ENCODE measurements at regions not wholly inside any gene's neighbourhood (a gene's known extent, or its start where the extent isn't known, plus 50 kb on each side); places are given as distances from the start of the nearest gene placed in this dataset.

DNA sequence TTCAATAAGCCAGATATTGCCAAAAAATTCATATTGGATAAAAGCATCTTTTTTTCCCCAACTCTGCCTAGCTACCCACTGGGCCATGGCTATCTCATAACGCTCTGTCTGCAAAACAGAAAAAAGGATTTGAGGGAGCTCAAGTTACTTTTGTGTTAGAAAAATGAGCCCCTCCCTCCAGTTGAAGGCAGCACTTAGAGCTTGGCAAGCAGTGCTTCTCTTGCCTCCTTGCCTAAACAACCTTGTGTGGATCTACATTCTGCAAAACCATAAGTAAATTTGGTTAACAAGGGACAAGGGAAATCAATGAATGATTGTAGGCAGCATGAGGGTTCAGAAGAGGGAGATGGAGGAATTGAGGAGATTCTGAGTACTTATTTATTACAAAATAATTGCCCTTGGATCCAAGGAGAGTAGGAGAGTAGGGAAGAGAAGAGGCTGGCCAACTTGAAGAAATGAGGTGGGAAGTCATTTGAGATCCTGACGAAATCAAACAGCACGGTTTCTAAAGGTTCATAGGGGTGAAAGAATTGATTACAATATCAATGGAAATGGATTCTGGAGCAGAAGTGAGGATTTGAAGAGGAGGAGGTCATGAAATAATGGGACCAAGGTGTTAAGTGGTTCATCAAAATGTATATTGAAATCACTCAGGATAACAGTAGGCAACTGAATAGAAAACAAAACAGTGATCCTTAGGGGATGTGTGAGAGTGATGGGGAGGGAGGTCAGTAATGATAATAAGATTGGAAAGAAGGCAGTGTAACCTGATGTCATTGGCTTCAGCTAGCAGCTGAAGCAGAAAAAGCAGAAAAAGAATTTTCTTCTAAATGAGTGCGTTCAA, 434.8 kb upstream of the IGFBP7 start:
- H4K8ac ChIP-seq (ENCODE audit: low read depth, low read length), result no peak overlapping the region
- no peak overlapping the region for H2BK12ac ChIP-seq (ENCODE audit: low read length)
- no peak overlapping the region for H3K27ac ChIP-seq (ENCODE audit: low read depth, low read length)
- no peak overlapping the region for H3K9ac ChIP-seq (ENCODE audit: low read length)
- H3K4me3 ChIP-seq (ENCODE audit: low read depth, low read length), result no peak overlapping the region
- no CpG with 5 or more reads among the region's 4 CpGs for WGBS (ENCODE audit: extremely low coverage, insufficient coverage, insufficient read length)
- no peak overlapping the region for H2BK5ac ChIP-seq (ENCODE audit: low read depth, low read length, poor library complexity)
- H3K79me1 ChIP-seq (ENCODE audit: low read length), result no peaks in the 10 kb centered on the region
- no peak overlapping the region for H3K4me2 ChIP-seq (ENCODE audit: low read length)
- H3K4me1 ChIP-seq (ENCODE audit: control insufficient read depth in 1 of 2, insufficient read depth in 2 of 2, low read length in 2 of 2), result no peaks in the 10 kb centered on the region
- no peak overlapping the region for H3K4ac ChIP-seq (ENCODE audit: low read depth, low read length)
- no peak overlapping the region for H4K12ac ChIP-seq (ENCODE audit: low read depth, low read length)
- H3K36me3 ChIP-seq (ENCODE audit: control insufficient read depth in 1 of 2, insufficient read depth in 2 of 2, low read length in 2 of 2), result no peaks in the 10 kb centered on the region
- H2AK5ac ChIP-seq (ENCODE audit: low read length), result no peak overlapping the region
- H3K18ac ChIP-seq (ENCODE audit: low read length), result no peak overlapping the region
- no peak overlapping the region for H4K91ac ChIP-seq (ENCODE audit: low read depth, low read length)
- H3K27me3 ChIP-seq (ENCODE audit: insufficient read depth, low read length), result no peaks in the 10 kb centered on the region
- no peak overlapping the region for H3K23ac ChIP-seq (ENCODE audit: low read length)
- no peak for DNase-seq
- H2AFZ ChIP-seq (ENCODE audit: insufficient read depth, low read length, poor library complexity), result no peak overlapping the region
- no peak overlapping the region for H3K14ac ChIP-seq (ENCODE audit: low read length)
- no peak overlapping the region for H2BK120ac ChIP-seq (ENCODE audit: insufficient read depth, low read length, poor library complexity)
- no peaks in the 10 kb centered on the region for H3K9me3 ChIP-seq (ENCODE audit: insufficient read depth, low read depth, low read length)
- no peaks in the 10 kb centered on the region for H3K79me2 ChIP-seq (ENCODE audit: control insufficient read depth, insufficient read depth, low read length, poor library complexity)

DNA sequence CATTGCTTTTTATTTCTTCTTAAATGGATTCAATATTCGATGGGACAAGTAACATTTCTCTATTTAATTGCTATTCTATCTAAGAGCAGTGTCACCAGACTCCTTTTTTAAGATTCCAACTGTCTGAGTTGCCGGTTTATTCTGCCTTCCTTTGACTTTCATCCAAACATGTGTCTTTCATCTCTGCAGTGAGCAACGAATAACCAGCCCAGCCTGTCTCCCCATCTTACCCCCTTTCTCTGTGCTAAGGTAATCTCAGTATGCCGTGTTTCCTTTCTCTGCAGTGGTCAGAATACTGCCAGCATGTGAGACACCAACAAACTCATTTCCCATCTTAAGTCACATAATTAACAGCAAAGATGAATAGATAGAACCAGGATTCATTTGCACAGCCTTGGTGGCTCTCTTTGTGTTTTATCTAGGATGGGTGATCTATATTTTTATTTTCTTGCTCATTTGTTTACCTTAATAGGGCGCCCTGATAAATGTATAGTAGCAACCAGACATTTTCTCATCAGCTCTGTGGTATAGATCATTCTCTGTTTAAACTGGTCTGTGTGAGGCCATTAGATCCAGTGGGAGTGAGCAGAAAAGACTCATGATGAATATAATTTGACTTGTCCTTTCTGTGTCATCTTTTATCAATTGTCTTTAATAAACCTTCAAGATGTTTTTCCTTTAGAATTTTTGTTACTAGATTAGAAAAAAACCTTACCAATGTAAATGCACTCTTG, 394.8 kb upstream of the IGFBP7 start:
- Histone ChIP-seq H3K27me3 (ENCODE audit: insufficient read depth, low read length) (no peaks in the 10 kb centered on the region), H3K9ac (ENCODE audit: low read length) (peak overlapping the region; percentile 48), H3K23ac (ENCODE audit: low read length) (no peak overlapping the region), H3K4me2 (ENCODE audit: low read length) (no peak overlapping the region), H4K12ac (ENCODE audit: low read depth, low read length) (no peak overlapping the region), H2AK5ac (ENCODE audit: low read length) (no peak overlapping the region), H2BK5ac (ENCODE audit: low read depth, low read length, poor library complexity) (no peak overlapping the region), H3K18ac (ENCODE audit: low read length) (no peak overlapping the region), H3K27ac (ENCODE audit: low read depth, low read length) (no peak overlapping the region), H2AFZ (ENCODE audit: insufficient read depth, low read length, poor library complexity) (no peak overlapping the region), H3K9me3 (ENCODE audit: insufficient read depth, low read depth, low read length) (no peaks in the 10 kb centered on the region), H4K8ac (ENCODE audit: low read depth, low read length) (no peak overlapping the region), H3K36me3 (ENCODE audit: control insufficient read depth in 1 of 2, insufficient read depth in 2 of 2, low read length in 2 of 2) (no peaks in the 10 kb centered on the region), H2BK120ac (ENCODE audit: insufficient read depth, low read length, poor library complexity) (no peak overlapping the region), H3K79me2 (ENCODE audit: control insufficient read depth, insufficient read depth, low read length, poor library complexity) (no peaks in the 10 kb centered on the region), H3K4me1 (ENCODE audit: control insufficient read depth in 1 of 2, insufficient read depth in 2 of 2, low read length in 2 of 2) (no peaks in the 10 kb centered on the region), H2BK12ac (ENCODE audit: low read length) (no peak overlapping the region), H3K14ac (ENCODE audit: low read length) (no peak overlapping the region), H3K4me3 (ENCODE audit: low read depth, low read length) (no peak overlapping the region), H4K91ac (ENCODE audit: low read depth, low read length) (no peak overlapping the region), H3K79me1 (ENCODE audit: low read length) (no peaks in the 10 kb centered on the region), H3K4ac (ENCODE audit: low read depth, low read length) (no peak overlapping the region)
- no peak for DNase-seq
- WGBS (ENCODE audit: extremely low coverage, insufficient coverage, insufficient read length), result no CpG with 5 or more reads among the region's 5 CpGs

DNA sequence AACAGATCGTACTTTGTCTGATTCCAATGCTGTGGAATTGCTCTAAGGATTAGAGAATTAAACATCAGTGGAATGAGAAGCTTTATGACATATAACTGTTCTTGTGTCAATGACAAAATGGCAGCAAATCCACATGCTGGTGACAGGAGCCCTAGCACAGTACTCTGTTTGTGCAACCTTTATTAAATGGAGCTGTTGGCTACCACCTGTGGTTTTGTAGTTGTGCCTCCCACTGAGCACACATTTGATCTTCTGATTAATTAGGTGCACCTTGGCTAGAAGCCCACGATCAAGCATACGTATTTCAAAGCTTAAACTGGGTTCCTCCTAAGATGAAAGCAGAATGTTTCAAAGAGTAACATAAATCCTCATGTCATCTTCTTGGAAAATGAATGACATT, 394.0 kb upstream of the IGFBP7 start:
- no peak overlapping the region for H4K12ac ChIP-seq (ENCODE audit: low read depth, low read length)

DNA sequence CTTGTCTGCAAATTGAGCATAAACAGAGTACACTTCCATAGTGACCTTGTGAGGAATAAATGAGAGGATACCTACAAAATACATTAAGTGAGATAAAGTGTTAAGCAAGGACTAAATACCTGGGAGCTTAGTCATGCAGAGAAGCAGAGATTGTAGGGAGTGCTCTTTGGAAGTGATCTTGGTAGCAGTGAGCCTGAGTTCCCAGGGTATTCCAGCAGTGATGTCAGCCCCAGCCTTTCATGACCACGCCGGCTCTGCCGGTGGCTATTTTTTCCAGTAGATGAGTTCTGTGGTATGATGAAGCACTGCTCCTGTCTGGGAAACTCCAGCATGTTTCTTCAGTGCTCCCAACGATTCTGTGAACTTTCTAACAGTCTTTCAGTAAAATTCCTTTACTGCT, 391.5 kb upstream of the IGFBP7 start:
- H3K79me1 ChIP-seq (ENCODE audit: low read length), result no peaks in the 10 kb centered on the region
- no peak overlapping the region for H4K8ac ChIP-seq (ENCODE audit: low read depth, low read length)
- H4K12ac ChIP-seq (ENCODE audit: low read depth, low read length), result no peak overlapping the region
- no peaks in the 10 kb centered on the region for H3K9me3 ChIP-seq (ENCODE audit: insufficient read depth, low read depth, low read length)
- H2BK5ac ChIP-seq (ENCODE audit: low read depth, low read length, poor library complexity), result no peak overlapping the region
- H3K4me2 ChIP-seq (ENCODE audit: low read length), result no peak overlapping the region
- peak overlapping the region; percentile 36 for H3K27ac ChIP-seq (ENCODE audit: low read depth, low read length)
- H3K36me3 ChIP-seq (ENCODE audit: control insufficient read depth in 1 of 2, insufficient read depth in 2 of 2, low read length in 2 of 2), result no peaks in the 10 kb centered on the region
- H2BK120ac ChIP-seq (ENCODE audit: insufficient read depth, low read length, poor library complexity), result no peak overlapping the region
- H2AK5ac ChIP-seq (ENCODE audit: low read length), result no peak overlapping the region
- H2BK12ac ChIP-seq (ENCODE audit: low read length), result no peak overlapping the region
- H3K4me3 ChIP-seq (ENCODE audit: low read depth, low read length), result no peak overlapping the region
- WGBS (ENCODE audit: extremely low coverage, insufficient coverage, insufficient read length), result no CpG with 5 or more reads among the region's 4 CpGs
- H2AFZ ChIP-seq (ENCODE audit: insufficient read depth, low read length, poor library complexity), result no peak overlapping the region
- no peaks in the 10 kb centered on the region for H3K4me1 ChIP-seq (ENCODE audit: control insufficient read depth in 1 of 2, insufficient read depth in 2 of 2, low read length in 2 of 2)
- no peak overlapping the region for H4K91ac ChIP-seq (ENCODE audit: low read depth, low read length)
- DNase-seq, result peak; percentile 77 to 83
- H3K4ac ChIP-seq (ENCODE audit: low read depth, low read length), result no peak overlapping the region
- no peak overlapping the region for H3K23ac ChIP-seq (ENCODE audit: low read length)
- no peak overlapping the region for H3K9ac ChIP-seq (ENCODE audit: low read length)
- H3K79me2 ChIP-seq (ENCODE audit: control insufficient read depth, insufficient read depth, low read length, poor library complexity), result no peaks in the 10 kb centered on the region
- no peak overlapping the region for H3K18ac ChIP-seq (ENCODE audit: low read length)
- no peaks in the 10 kb centered on the region for H3K27me3 ChIP-seq (ENCODE audit: insufficient read depth, low read length)
- H3K14ac ChIP-seq (ENCODE audit: low read length), result no peak overlapping the region

More for the DNA sequence above, 394.0 kb upstream of the IGFBP7 start:
- Histone ChIP-seq H3K27me3 (ENCODE audit: insufficient read depth, low read length) (no peaks in the 10 kb centered on the region), H2BK120ac (ENCODE audit: insufficient read depth, low read length, poor library complexity) (no peak overlapping the region), H2AFZ (ENCODE audit: insufficient read depth, low read length, poor library complexity) (no peak overlapping the region), H4K8ac (ENCODE audit: low read depth, low read length) (no peak overlapping the region), H3K36me3 (ENCODE audit: control insufficient read depth in 1 of 2, insufficient read depth in 2 of 2, low read length in 2 of 2) (no peaks in the 10 kb centered on the region), H2BK5ac (ENCODE audit: low read depth, low read length, poor library complexity) (no peak overlapping the region), H3K79me2 (ENCODE audit: control insufficient read depth, insufficient read depth, low read length, poor library complexity) (no peaks in the 10 kb centered on the region), H3K9ac (ENCODE audit: low read length) (no peak overlapping the region), H3K9me3 (ENCODE audit: insufficient read depth, low read depth, low read length) (no peaks in the 10 kb centered on the region), H3K79me1 (ENCODE audit: low read length) (no peaks in the 10 kb centered on the region), H3K4me2 (ENCODE audit: low read length) (no peak overlapping the region), H3K18ac (ENCODE audit: low read length) (no peak overlapping the region), H3K23ac (ENCODE audit: low read length) (no peak overlapping the region), H2AK5ac (ENCODE audit: low read length) (no peak overlapping the region), H3K4ac (ENCODE audit: low read depth, low read length) (no peak overlapping the region), H3K4me1 (ENCODE audit: control insufficient read depth in 1 of 2, insufficient read depth in 2 of 2, low read length in 2 of 2) (no peaks in the 10 kb centered on the region), H3K14ac (ENCODE audit: low read length) (no peak overlapping the region), H3K4me3 (ENCODE audit: low read depth, low read length) (no peak overlapping the region), H2BK12ac (ENCODE audit: low read length) (peak overlapping the region; percentile 64), H3K27ac (ENCODE audit: low read depth, low read length) (no peak overlapping the region), H4K91ac (ENCODE audit: low read depth, low read length) (no peak overlapping the region)
- no CpG with 5 or more reads among the region's 3 CpGs for WGBS (ENCODE audit: extremely low coverage, insufficient coverage, insufficient read length)
- DNase-seq, result no peak

All from trophoblast cell (in vitro differentiated cells and primary cell).